HepG2 (cell line): ENCODE measurements at regions not wholly inside any gene's neighbourhood (a gene's known extent, or its start where the extent isn't known, plus 50 kb on each side); places are given as distances from the start of the nearest gene placed in this dataset.

ENCODE experiments used
- FOXM1 ChIP-seq: sonication (generic); formaldehyde crosslinking; IDR thresholded peaks from 2 replicates; pipeline ENCODE4 v1.5.0; 2020; ENCODE audit warnings: missing genetic modification reagents
- SAP130 ChIP-seq: IDR thresholded peaks from 2 replicates; pipeline ENCODE4 v1.6.1; 2016; ENCODE audit warnings: low read depth
- ZNF282 ChIP-seq: fragments of 450-650 bp; IDR thresholded peaks from 2 replicates; pipeline ENCODE4 v1.6.1; 2018; ENCODE audit not compliant: partially characterized antibody
- ZNF431 ChIP-seq: sonication (generic); formaldehyde crosslinking; IDR thresholded peaks from 2 replicates; pipeline ENCODE4 v1.9.0; 2022; ENCODE audit warnings: missing genetic modification reagents, low read depth, mild to moderate bottlenecking, borderline replicate concordance
- ZNF513 ChIP-seq: sonication (generic); formaldehyde crosslinking; conservative IDR thresholded peaks from 2 replicates; pipeline ENCODE4 v1.5.0; 2020; ENCODE audit warnings: missing genetic modification reagents
- ZNF564 ChIP-seq: sonication (generic); formaldehyde crosslinking; IDR thresholded peaks from 2 replicates; pipeline ENCODE4 v1.8.1; 2023; ENCODE audit warnings: mild to moderate bottlenecking, missing genetic modification reagents
- ZNF615 ChIP-seq: sonication (generic); formaldehyde crosslinking; IDR thresholded peaks from 2 replicates; pipeline ENCODE4 v1.5.0; 2020; ENCODE audit warnings: mild to moderate bottlenecking, missing genetic modification reagents, borderline replicate concordance
- ZSCAN22 ChIP-seq: sonication (generic); formaldehyde crosslinking; IDR thresholded peaks from 2 replicates; pipeline ENCODE4 v1.4.0; 2020; ENCODE audit warnings: mild to moderate bottlenecking, missing genetic modification reagents
- TF ChIP-seq, protein P1 (sequence below): IDR thresholded peaks from 2 replicates; pipeline ENCODE4 v1.6.1; 2012; ENCODE audit warnings: low read length, improper control_type of control experiment
- TF ChIP-seq, protein P2 (sequence below): sonication (generic); formaldehyde crosslinking; IDR thresholded peaks from 2 replicates; pipeline ENCODE4 v1.4.0; 2020; ENCODE audit warnings: mild to moderate bottlenecking, missing genetic modification reagents

GRCh38 chr12:93976024-93976423 lies 172.4 kb upstream of the PLXNC1 start (continued):
- TF ChIP-seq, protein P1, sequence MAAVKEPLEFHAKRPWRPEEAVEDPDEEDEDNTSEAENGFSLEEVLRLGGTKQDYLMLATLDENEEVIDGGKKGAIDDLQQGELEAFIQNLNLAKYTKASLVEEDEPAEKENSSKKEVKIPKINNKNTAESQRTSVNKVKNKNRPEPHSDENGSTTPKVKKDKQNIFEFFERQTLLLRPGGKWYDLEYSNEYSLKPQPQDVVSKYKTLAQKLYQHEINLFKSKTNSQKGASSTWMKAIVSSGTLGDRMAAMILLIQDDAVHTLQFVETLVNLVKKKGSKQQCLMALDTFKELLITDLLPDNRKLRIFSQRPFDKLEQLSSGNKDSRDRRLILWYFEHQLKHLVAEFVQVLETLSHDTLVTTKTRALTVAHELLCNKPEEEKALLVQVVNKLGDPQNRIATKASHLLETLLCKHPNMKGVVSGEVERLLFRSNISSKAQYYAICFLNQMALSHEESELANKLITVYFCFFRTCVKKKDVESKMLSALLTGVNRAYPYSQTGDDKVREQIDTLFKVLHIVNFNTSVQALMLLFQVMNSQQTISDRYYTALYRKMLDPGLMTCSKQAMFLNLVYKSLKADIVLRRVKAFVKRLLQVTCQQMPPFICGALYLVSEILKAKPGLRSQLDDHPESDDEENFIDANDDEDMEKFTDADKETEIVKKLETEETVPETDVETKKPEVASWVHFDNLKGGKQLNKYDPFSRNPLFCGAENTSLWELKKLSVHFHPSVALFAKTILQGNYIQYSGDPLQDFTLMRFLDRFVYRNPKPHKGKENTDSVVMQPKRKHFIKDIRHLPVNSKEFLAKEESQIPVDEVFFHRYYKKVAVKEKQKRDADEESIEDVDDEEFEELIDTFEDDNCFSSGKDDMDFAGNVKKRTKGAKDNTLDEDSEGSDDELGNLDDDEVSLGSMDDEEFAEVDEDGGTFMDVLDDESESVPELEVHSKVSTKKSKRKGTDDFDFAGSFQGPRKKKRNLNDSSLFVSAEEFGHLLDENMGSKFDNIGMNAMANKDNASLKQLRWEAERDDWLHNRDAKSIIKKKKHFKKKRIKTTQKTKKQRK: no peak
- no peak for TF ChIP-seq FOXM1
- TF ChIP-seq ZNF513: no peak
- TF ChIP-seq, protein P2, sequence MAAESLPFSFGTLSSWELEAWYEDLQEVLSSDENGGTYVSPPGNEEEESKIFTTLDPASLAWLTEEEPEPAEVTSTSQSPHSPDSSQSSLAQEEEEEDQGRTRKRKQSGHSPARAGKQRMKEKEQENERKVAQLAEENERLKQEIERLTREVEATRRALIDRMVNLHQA (CRISPR knock-in tag): no peak
- no peak for TF ChIP-seq ZNF564 (CRISPR knock-in tag)
- TF ChIP-seq ZNF615 (CRISPR knock-in tag): no peak
- no peak for TF ChIP-seq ZNF282
- no peak for TF ChIP-seq SAP130 (CRISPR knock-in tag)
- no peak for TF ChIP-seq ZNF431
- no peak for TF ChIP-seq ZSCAN22 (CRISPR knock-in tag)
